NCI-H226 (cell line): ENCODE measurements at regions not wholly inside any gene's neighbourhood (a gene's known extent, or its start where the extent isn't known, plus 50 kb on each side); places are given as distances from the start of the nearest gene placed in this dataset.

Experiments
- DNase-seq: peaks from one replicate; pipeline ENCODE4 v3.0.0-alpha.2; 2015

DNA sequence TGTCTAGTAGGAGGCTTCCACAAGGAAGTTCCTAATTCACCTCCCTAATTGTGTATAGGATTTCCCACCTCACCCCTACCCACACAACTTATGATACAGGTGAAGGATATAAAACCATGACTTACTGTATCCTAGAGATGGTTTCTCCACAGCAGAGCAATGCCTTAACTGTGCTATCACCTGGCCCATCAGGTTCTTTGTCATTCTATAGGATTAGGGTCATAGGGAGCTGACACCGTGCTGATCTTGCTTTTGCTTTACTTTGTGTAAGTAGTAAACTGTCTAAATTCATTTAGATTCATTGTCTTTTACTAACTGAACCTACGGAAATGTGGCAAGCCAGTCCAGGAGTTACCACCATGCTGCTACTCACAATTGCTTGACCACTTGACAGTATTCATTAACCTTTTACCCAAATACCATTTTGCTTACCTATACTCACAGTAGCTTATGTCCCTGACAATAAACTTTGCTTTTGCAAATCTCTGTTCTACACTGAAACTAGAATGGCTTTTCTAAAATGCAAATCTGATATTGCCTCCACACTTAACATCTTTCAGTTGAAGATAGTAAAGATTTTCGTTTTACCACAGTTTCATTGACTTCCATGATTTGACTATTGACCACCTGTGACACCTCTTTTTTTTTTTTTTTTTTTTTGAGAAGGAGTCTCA lies 147.6 kb downstream of the IFI44 start:
- no peak for DNase-seq

DNA sequence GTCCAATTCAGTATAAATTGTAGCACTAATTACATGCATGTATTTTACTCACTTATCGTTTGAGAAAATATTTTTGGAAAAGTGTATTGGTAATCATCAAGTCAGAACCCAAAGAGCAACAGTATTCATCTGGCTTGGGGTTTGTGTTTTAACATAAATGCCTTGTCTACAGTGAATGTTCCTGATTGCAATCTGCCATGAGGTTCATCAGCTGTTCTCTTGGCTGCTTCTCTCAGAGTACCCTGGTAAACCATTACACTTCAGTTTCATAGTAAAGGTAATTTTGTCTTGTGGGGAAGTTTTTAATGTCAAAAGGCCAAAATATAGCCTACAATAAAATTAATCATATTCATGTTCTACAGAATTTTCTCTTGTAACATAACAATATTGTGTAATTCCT lies 150.3 kb downstream of the IFI44 start:
- no peak for DNase-seq

DNA sequence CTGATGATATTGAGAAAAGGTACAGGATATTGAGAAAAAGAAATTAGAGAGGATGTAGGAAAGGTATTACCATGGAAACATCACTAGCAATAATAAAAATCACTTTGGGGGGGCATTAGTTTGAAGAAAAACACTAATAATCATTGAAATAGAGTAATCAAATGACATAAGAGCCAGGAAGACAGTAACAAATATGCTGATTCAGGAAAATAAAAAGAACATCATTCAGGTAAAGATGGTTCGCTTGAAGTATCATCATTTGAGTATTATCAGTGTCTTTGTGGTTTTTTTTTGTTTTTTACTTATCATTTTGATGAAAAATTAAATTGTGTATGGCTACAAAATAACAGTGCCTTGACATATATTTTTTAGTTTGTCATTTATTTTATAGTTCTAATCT lies 164.5 kb downstream of the IFI44 start:
- no peak for DNase-seq

DNA sequence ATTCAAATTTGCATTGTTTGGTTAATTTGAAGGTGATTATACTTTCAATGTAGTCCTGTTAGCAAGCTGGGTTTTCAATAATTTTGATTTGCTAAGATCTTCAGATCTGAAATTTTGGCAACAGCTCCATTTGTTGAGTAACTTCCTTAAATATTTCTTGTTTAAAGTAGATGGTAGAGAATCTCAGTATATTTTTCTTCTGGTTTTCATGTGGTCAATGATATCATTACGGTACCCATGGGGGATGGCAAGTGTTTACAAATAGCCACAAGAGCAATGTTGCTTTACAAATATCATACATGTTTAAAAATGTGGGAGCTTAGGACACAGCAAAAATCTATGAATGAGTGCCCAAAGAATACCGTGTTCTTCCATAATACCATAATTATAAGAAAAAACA lies 175.9 kb downstream of the IFI44 start:
- no peak for DNase-seq

- no peak for DNase-seq
Observed at GRCh38 chr1:78829644-78830043, 176.9 kb downstream of the ADGRL4 start.

GRCh38 chr1:78830321-78830720 lies 176.2 kb downstream of the ADGRL4 start:
- DNase-seq: no peak

DNA sequence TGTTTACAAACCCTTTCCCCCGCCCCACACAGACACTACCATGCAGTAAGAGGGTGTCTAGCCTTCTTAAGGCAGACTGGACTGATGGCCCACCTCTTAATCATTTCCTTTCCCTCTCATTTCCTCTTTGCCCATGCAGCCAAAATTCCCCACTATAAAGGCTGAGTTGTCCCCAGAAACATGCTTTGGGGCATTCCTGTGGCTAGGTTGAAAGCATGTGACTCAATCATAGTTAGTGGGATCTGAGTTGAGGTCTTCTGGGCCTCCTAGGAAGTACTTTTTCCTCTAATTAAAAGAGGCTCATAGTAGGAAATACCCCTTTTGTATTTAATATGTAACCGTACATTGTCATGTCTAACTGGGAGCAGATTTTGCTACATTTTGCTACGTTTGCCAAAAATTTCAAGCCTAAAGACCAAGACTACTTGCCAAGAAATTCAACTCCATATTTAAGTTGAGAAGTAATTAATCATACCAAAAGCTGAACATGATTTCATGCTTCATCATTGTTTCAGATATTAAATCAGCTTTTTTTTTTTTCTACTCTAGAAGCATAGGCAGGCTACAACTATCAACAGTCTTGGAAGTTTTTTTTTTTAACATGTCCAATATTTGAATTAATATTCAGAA lies 174.7 kb downstream of the ADGRL4 start:
- peak; percentile 85 for DNase-seq

- DNase-seq: peak; percentile 13
Observed at GRCh38 chr1:78833491-78833890, 173.0 kb downstream of the ADGRL4 start.

DNA sequence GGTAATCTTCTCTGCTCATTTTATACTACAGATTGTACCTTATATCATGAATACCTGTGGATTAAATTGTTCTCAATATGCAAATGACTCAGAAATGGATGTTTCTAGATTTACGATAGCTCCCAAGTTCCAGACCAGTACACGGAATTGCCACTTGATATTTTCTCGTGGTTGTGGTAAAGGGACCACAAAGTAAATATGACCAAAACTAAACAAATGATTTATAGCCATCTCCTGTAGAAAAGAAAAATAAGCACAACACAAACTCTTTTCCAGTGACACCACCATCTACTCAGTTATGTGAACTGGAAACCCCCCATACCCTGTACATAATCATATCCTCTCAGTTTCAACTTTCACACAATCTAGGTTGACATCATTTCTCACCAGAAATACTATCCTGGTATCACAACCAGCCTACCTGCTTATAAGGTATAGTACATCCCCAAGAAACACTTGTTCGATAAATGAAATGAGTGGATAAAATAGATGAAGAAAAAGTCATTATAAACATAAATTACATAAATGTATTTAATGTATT lies 172.3 kb downstream of the ADGRL4 start:
- no peak for DNase-seq

DNA sequence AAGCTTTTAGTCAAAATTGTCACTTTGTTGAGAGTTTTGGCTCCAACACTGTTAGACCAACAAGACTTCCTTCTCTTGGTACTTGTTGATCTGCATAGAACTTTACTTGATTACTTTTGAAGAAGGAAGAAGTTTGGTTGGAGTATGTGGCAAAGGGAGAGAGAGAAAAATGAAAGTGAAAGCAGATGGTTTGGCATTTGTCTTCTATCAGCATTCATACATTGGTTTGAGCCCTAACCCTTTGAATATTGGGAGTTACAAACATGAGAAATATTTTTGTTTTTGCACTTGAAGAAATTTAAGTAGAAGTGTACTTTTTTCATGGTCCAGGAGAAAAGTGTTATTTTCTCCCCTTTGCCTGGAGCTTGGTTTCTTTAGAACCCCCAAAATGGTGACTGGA lies 169.8 kb downstream of the ADGRL4 start:
- no peak for DNase-seq

DNA sequence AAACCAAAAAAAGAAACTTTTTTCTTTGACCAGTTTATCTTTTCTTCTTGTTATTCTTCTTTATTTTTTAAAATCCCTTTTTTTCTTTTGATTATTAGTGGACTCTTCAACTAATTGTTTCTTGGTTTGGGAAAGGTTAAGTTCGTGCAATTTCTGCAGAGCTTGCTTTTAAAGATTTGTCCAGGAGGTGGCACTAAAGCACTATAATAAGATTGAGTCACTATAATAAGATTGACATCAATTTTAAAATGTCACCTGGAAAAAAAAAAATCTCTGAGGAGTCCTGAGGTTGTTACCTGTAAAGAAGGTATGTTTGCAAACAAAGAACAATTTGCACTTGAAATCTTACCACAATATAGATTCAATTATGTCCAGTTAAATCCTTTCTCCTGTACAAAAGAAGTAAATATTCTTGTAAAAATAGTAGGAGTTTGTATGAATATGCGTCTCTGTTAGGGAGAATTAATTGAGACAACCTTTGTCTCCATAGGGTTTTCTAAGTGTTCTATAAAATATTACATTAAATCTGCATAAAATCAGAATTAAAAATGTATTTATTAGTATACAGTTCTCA lies 166.7 kb downstream of the ADGRL4 start:
- DNase-seq: peak; percentile 16
